ENCODE measurements at regions not wholly inside any gene's neighbourhood (a gene's known extent, or its start where the extent isn't known, plus 50 kb on each side); places are given as distances from the start of the nearest gene placed in this dataset.

DNA sequence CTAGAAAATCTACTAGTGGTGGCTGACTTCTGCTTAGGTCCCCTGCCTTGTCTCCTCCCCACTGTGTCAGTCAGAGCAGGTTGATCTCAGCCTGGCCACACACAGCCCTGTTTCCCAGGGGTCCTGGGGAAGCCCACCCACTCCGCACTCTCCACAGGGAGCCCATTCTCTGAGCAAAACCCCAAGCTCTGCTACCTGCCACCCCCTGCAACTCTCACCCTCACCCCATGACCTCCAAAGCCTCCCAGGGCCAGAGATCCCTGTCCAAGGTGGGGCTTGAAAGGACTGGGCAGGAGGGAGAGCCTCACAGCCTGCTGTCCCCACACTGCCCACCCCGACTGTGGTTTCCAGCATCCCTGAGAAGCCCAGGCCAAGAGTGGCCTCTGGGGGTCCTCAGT lies 58.8 kb upstream of the ZNF536 start:
- DNase-seq: no peak

DNA sequence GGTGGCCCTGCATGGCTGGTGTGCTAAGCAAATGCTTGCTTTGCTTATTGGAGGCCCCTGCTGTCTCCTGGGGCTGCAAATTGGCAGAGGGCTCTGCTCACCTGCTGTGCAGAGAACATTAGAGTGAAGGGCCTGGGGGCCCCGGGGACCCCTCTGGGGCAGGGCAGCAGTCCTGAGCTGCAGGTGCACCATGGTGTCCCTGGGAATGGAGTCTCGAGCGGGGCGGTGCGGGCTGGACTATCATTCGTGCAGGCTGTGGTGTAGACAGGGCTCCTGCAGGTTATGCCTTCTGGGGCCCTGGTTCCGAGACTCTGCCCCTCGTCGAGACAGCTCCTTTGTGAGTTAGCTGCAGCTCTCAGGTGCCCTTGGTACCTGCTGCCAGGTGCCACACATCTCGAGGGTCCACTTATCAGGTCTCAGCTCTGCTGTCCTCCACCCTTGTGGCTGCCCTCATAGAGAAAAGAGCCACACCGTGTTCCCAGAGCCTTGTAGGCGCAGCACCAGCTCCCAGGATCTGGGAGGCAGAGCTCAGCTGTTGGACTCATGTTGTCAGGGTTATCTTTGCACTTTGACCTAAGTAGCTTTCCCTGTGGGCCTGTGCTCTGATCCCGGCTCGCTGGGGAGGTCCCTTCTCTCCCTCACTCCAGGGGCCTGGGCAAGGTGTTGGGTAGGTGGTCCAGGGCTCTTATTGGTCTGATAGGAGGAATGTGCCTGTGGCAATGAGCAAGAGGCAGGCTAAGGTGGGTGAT lies 58.0 kb upstream of the ZNF536 start:
- DNase-seq: no peak

DNA sequence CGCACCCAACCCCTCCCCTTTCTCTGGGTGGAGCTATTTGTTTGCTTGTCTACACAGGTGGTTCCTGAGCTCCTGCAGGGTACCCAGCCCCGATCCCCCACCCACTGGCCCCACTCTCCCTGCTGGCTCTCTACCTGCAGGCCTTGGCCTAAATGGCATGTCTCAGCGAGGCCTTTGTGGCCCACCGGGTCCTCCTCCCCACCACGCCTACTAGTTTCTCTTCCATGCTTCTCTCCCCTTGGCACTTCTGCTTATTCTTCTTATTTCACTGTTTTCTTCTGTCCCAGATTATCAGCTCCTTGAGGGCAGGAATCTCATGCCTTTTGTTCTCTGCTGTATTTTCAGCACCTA lies 57.4 kb upstream of the ZNF536 start:
- no peak for DNase-seq

DNA sequence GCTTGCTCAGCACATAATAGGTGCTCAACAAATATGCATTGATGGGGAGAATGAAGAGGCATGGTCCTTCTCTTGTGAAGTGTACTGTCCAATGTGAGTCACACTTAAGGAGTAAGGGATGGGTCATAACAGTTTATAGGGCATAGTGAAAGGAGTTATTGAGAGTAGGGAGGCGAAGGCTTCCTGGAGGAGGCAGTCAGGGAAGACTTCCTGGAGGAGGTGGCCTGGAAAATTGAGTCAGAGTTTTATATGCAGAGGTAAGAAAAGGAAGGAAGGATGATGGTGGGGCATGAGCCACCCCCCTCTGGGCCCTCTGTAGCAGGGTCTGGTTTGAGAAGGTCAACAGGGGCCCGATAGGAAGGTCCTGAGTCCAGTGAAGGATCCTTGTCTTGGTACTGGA lies 57.0 kb upstream of the ZNF536 start:
- no peak for DNase-seq

GRCh38 chr19:30316000-30316491 lies 56.1 kb upstream of the ZNF536 start:
- DNase-seq: no peak

DNA sequence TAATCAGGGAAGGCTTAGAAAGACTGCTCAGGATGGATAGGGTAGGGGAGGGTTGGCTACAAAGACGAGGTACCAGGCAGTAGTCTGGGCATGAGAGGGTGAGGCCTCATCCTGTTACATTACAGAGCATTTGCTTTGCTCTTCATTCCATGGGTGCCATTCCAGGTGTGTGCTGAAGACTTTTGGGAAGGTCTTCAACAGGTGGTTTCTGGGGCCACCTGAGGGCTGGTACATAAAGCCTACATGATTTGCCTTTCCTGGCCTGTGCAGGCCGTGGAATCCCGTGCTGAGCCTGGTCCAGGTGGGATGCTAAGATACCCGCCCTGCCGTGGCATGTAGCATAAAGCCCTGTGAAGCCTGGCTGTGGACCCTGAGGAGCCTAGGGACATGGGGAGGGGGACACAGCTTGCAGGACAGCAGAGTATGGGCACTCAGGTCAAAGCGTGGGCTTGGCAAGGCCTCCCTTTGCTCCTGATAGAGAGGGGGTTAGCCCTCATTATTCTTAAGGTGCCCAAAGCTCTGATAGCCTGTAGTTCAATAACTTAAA lies 55.6 kb upstream of the ZNF536 start:
- DNase-seq: no peak

DNA sequence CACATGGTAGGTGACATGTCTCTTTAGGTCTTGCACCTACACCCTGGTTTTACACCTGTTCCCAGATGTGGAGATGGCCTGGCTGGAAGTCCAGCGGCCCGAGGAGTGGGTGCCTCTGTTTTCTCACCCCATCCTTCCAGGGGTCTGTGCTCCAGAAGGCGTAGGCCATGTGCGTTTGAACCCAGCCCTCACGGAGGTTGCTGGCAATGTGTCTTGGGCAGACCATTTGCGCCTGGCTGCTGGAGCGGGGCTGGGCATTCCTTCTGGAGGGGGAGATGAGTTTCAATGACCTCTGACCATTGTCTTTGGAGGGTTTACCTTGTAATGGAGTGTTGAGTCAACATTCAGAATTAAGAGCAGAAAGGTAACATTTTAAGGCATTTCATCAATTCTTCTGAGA lies 54.8 kb upstream of the ZNF536 start:
- no peak for DNase-seq

DNA sequence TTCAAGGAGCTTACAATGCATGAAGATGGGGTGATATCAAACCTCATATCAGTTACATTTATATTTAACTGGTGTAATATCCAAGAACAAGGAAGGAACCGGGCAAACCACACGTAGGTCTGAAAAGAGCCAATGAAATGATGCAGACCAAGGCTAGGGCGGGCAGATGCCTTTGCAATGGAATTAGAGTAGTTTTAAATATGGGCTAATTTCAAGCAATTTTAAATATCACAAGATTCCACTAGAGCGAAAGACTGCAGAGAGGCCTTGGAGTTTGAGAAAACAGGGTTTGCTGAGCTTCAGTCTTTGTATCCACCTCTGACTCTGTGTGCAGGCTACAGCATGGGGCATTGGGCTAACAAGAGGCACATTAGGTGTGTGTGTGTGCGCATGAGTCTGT lies 53.9 kb upstream of the ZNF536 start:
- no peak for DNase-seq

GRCh38 chr19:30318936-30319335 lies 53.2 kb upstream of the ZNF536 start:
- no peak for DNase-seq

- no peak for DNase-seq
These were observed 52.8 kb upstream of the ZNF536 start for GRCh38 chr19:30319411-30319810.

DNA sequence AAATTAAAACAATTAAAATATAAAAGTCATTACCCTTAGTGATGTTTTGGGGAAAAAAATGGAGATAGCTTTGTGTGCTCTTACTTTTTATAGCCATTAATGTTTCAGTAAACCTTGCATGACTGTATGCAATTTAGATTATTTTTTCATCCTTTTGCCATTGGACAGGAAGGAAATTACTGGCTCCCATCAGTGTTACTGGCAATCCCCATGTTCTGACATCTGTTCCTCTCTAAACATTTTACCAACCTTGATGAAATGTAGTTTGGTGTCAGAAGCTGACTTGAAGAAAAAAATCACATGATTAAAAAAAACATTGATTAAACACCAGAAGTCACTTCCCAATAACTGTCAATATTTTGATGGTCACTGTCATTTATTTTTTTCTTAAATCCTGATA lies 52.3 kb upstream of the ZNF536 start:
- DNase-seq: no peak

- no peak for DNase-seq
These were observed 51.7 kb upstream of the ZNF536 start for GRCh38 chr19:30320466-30320865.

GRCh38 chr19:30320916-30321315 lies 51.3 kb upstream of the ZNF536 start:
- no peak for DNase-seq

All from fibroblast of skin of scalp (primary cell).